NT2/D1 (cell line): ENCODE measurements at regions not wholly inside any gene's neighbourhood (a gene's known extent, or its start where the extent isn't known, plus 50 kb on each side); places are given as distances from the start of the nearest gene placed in this dataset.

Experiments used
- YY1 ChIP-seq: IDR thresholded peaks from 2 replicates; pipeline ENCODE4 v1.6.1; 2011; ENCODE audit not compliant: insufficient read length, insufficient read depth
- ZNF274 ChIP-seq: IDR thresholded peaks from 2 replicates; pipeline ENCODE4 v1.6.1; 2011; ENCODE audit warnings: mild to moderate bottlenecking, low read depth, low read length

GRCh38 chr4:119678761-119679160 is 50.2 kb upstream of the PDE5A start:
- TF ChIP-seq YY1 (no peak), ZNF274 (no peak)
